Stimulated activated naive CD4-positive, alpha-beta T cell treated with Interleukin-2 at 50 U/mL for 16 hours (primary cell): ENCODE measurements at regions not wholly inside any gene's neighbourhood (a gene's known extent, or its start where the extent isn't known, plus 50 kb on each side); places are given as distances from the start of the nearest gene placed in this dataset.
"Not testable (repeated sequence)": the region's sequence is repeated elsewhere in the genome, so short reads cannot be mapped to it uniquely, and the experiment has no call there.

Source experiments
- DNase-seq: peaks from one replicate; lab custom pipeline; 2025; lab: John Stamatoyannopoulos, UW

DNA sequence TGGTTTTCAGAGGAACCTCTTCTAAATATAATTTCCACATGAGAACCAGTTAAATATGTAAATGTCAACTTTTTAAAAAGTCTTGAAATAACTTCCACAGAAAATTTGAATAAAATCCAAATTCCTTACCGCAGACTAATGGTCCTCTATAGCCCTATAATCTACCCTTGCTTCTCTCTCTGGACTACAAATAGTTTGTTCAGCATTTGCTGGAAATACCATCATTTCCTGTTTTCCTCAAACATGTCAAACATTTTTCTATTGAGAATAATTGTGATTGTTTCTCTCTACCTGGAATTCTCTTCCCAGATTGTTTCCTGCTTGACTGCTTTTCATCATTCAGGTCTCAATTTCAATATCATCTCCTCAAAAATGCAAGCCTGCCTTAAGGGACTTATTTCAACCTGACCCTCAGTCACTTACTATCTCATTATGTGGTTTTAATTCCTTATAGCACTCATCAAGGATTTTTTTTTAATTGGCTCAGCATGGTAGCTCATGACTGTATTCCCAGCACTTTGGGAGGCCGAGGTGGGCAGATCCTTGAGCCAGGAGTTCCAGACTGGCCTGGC, 898.9 kb upstream of the MIR17HG start:
- no peak for DNase-seq

DNA sequence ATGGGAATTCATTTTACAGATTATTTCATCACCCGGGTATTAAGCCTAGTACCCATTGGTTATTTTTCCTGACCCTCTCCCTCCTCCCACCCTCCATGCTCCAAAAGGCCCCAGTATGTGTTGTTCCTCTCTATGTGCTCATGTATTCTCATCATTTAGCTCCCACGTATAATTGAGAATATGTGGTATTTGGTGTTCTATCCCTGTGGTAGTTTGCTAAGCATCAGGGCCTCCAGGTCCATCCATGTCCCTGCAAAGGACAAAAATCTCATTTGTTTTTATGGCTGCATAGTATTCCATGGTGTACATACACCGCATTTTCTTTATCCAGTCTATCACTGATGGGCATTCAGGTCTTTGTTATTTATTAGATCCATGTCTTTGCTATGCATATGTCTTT, 894.1 kb upstream of the MIR17HG start:
- no peak for DNase-seq

DNA sequence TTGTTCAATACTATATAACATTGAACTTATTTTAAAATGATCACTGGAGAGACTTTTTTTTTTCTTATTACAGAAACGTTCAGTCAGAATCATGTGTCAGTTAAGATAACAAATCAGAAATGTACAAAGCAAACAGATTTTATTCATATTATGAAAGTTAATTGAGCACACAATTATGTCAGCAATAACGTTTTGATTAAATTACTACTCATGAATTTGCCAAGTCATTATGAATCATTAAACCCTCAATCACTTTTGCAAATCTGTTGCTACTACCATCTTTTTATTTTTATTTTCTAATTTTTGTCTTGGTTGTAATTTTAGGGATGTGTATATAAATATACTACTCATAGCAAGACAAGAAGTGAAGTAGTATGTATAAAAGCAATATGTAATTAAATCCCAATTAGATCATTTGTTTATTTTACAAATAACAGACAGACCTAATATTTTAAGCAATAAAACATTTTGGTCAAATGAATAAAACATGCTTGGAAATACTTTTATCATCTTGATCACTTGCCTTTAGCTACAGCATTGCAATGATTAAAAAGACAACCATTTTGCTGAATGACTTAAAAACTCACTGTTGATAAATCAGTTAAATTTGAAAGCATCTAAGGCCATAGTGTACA, 893.4 kb upstream of the MIR17HG start:
- DNase-seq: no peak

DNA sequence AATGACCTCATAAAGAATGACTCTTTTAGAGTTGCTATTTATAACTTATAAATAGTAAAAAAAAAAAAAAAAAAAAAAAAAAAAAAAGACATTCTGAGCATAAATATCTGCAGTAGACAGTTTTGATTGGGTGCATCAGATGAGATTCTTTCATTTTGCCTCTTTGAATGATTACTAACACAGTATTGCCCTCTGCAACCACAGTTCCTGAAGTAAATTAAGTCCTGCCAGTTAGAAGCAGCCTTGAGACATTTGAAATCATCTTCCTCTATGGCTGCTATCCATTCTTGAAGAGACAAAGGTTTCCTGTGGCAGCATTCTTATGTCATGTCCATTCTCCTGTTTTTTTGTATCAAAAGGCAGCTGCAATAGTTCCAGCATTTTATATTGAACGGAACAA, 892.4 kb upstream of the MIR17HG start:
- no peak for DNase-seq

DNA sequence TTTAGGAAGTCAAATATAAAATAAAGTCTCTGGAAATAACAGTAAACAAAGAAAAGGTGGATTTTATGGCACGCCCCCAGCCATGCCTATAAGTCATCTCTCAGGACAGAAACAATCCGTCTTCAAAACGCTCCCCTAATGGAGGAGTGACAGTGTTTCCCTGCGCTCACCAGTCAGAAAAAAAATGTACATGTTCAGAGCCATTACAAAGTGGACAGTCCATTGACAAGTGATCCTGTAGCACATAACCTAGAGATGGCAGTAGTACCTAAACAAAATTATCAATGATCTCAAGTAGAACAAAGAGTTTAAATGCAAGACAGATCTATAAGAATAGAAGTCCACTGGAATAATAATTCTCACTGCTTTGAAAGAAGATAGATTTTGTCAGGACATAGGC, 891.7 kb upstream of the MIR17HG start:
- no peak for DNase-seq

DNA sequence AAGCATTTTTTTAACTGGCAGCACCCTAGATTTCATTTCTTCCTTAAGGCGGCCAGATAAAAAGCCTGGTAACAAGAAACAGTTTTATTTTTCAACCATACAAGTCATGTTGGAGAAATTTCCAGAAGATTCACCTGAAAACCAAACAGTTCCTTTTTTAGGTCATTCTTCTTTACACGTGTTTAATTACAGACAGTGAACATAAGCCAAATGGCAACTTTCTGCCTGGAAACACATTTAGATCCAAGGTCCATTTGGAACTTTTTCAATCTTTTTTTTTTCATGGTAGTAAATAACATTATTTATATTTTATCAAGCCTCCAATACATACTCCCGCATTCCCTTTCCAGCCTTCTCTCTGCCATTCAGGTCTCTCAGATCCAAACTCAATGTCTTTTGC, 886.1 kb upstream of the MIR17HG start:
- no peak for DNase-seq

DNA sequence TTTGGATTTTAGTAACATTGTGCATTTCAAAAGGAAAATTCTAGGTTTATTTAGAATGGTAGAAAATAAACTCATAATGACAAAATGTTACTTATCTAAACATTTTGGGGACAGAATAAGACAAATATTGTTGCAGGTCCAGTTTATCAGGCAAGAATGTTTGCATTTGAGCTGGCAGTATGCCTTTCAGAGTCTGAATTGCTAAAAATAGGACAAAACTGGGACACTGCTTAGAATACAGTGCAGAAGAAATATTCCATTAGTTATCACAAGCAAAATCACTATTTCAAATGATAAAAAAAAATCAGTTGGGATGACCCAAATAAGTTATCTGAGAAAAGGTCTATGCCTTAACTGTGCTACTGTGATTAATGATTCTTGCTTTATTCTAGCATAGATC, 870.3 kb upstream of the MIR17HG start:
- DNase-seq: no peak

DNA sequence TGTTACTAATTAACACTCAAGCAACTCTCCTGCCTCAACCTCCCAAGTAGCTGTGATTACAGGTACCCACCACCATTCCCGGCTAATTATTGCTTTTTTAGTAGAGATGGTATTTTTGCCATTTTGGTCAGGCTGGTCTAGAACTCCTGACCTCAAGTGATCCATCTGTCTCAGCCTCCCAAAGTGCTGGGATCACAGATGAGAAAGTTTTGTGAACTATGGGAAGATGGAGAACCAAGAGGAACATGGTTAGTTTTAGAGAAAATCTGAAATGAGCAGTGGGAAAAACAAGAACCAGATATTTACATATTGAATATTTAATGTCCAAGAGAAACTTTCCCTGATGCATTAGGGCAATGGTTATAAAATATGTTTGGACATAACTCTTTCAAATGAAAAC, 863.6 kb upstream of the MIR17HG start:
- no peak for DNase-seq

DNA sequence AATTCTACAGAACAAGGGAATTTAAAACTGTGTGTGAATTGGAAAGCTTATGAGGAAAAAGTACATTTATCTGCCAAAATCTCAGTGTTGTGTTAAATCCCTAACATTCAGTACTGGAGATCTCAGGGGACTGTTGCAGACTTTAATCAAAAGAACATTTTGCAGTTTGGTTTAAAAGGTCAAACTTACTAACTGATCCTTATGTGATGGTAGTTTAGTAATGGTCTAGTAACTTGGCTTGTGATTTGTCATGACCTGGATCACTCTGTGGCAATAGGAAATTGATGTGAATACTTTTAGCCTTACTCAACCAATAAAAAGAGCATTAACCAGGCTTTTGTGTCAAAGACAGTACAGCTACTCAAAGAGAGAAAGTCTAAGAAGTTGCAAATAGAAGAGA, 862.1 kb upstream of the MIR17HG start:
- DNase-seq: no peak

DNA sequence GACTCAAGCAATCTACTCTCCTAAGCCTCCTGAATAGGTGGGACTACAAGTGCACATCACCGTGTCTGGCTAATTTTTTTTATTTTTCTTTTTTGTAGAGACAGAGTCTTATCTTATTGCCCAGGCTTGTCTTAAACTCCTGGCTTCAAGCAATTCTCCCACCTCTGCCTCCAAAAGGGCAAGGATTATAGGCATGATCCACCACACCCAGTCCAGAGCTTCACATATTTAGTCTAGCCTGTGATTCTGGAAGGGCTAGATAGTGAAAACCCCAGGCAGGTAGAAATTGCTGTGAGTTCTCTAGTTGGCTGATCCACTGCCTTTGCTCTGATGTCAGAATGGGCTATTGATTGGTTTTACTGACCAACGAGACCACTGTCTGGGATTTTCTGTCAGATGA, 854.6 kb upstream of the MIR17HG start:
- no peak for DNase-seq

DNA sequence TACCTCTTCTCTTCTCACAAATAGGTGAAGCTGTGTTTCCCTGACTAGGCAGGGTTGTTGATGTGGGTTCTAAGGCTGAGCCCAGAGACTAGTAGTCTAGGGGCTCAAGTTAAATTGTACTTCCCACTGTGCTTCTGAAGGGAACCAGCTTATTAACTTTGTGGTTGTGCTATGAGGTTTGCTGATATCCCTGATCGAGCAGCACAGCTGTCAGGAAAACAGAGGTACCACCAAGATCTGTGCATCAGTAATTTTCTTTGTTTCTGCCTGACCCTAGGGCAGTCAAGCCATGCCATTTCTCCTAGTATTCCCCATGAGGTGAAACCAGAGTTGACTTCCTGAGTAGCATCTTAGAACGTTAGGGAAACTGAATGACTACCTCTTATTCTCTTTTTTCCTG, 853.8 kb upstream of the MIR17HG start:
- DNase-seq: no peak

DNA sequence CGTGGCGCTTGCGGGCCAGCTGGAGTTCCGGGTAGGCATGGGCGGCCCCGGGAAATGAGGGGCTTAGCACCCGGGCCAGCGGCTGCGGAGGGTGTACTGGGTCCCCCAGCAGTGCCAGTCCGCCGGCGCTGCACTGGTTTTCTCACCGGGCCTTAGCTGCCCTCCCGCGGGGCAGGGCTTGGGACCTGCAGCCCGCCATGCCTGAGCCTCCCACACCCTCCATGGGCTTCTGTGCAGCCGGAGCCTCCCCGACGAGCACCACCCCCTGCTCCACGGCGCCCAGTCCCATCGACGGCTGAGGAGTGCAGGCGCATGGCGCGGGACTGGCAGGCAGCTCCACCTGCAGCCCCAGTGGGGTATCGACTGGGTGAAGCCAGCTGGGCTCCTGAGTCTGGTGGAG, 852.6 kb upstream of the MIR17HG start:
- DNase-seq: not testable (repeated sequence)

DNA sequence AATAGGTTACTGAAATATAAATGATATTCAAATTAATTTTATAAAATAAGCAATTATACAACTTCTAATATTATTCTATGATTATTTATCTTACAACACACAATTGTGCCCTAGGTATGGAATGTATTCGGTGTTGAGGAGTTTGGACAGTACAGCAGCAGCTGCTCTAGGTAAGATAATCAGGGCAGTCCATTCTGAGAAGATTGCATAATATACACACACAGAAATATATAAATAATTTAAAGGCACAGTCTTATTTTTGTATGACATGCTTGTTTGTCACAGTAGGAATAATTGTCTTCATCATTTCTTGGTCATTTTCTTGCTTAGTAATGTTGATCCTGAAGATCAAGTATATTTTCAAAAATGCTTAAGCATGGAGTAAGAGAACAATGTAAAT, 849.4 kb upstream of the MIR17HG start:
- DNase-seq: no peak

DNA sequence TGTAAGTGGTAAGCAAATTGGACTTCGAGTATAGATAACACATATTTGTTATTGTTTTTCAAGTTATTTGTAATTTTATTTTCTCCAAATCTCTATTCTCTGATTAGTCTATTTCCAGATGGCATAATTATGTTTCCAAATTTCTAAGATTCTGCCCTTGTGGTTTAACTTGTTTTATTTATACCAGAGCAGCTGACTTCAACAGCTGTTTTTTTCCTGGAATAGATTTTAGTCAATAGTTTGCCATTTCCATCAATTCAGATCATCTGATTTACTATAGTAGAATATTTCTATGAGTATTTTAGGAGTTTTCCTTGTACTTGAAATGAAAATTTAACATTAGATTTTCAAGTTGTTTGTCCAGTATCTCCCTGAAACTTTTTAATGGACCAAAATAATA, 848.7 kb upstream of the MIR17HG start:
- no peak for DNase-seq

DNA sequence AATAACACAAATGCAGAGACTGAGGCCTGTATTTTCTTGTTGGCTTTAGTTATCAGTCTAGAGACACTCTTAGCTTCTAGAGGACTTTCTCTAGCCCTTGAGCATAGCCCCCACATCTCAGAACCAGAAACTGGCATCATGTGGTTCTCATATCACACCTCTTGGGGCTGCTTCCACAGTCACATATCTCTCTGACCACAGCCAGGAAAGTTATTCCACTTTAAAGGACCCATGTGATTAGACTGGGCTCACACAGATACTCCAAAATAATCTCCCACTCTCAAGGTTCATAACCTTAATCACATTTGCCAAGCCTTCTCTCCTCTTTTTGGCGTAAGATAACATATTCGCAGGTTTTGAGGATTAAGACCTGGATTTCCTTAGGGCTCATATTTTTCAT, 846.9 kb upstream of the MIR17HG start:
- no peak for DNase-seq

DNA sequence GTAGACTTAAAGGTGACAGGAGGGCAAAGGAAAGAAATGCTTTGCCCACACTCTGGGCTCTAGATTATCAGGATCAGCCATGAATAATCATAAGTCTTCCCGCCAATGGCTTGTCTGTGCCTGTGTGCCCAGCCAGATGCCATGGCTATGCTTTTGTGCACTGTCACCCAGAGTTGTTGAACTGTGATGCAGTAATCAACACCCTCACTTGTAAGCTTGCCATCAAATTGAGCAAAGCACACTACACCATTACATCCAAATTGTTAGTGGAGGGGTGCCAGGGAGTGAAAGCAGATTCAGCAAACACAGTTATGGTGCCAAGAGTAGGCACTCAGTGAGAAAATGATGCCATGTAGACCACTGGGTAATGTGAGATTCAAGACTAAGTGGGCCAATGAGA, 845.3 kb upstream of the MIR17HG start:
- DNase-seq: no peak

DNA sequence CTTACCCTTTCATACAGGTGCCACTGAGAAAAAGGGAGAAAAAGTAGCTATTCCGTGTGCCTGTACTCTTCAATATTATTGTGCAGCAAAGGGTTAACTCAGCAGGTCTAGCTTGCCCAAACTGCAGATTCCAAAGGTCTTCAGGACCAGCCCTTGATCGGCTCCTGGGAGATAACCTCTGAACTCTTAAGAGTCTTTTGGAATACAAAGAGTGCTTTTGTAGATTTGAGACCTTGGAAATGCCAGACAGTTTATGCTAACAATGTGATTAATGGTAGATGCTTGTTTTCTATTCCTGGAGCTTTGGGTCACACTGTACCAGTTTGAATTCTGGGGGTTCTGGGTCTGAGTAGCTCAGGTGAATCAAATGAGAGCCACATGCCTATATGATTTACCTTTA, 844.7 kb upstream of the MIR17HG start:
- DNase-seq: no peak

DNA sequence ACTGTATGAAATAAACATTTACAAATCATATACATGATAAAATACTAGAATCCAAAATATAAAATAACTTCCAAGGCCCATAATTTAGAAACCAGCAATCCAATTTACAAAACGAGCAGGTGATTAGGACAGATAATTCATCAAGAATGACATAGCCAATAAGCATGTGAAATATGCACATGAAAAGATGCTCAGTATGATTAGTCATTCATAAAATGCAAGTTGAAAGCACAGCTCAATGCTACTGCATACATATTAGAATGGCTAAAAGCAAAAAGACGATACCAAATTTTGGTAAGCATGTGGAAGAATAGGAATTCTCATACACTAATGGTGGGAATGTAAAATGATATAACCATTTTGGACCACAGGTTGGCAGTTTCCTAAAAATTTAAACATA, 837.2 kb upstream of the MIR17HG start:
- no peak for DNase-seq

DNA sequence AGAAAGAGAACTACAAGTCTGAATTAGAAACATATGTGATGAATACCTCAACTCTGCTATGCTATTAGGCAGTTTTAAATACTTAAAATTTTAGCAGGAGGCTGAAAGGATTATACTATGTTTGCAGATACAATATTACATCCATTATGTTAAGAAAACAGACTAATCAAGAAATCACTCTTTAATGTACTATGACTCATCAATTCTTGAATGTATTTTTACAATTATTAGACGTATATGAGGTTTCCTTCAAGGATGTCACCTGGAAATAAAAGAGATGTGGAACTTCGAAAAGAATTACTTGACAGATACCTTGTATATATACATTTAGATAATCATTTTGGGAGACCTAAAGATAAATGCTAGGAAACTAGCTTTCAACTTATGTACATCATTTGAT, 835.6 kb upstream of the MIR17HG start:
- DNase-seq: no peak

DNA sequence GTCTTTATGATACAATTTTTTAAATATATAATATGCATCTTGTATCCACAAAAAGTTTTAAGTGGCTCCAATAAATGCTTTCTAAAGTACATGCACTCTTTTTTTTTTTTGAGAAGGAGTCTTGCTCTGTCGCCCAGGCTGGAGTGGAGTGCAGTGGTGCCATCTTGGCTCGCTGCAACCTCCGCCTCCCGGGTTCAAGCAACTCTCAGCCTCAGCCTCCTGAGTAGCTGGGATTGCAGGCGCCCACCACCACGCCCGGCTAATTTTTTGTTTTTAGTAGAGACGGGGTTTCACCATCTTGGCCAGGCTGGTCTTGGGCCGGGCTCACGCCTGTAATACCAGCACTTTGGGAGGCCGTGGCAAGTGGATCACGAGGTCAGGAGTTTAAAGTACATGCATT, 832.8 kb upstream of the MIR17HG start:
- not testable (repeated sequence) for DNase-seq

DNA sequence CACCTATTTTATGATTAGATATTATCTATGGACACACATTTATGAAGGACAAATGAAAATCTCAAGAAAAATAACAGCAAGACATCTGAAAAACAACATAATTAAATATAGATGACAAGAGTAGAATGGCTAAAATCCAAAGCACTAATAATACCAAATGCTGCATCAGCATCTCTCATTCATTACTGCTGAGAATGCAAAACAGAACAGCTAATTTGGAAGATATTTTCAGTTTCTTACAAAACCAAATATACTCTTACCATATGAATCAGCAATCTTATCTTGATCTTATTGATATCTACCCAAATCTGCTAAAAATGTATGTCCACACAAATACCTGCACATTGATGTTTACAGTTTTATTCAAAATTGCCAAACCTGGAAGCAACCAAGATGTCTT, 829.1 kb upstream of the MIR17HG start:
- no peak for DNase-seq

DNA sequence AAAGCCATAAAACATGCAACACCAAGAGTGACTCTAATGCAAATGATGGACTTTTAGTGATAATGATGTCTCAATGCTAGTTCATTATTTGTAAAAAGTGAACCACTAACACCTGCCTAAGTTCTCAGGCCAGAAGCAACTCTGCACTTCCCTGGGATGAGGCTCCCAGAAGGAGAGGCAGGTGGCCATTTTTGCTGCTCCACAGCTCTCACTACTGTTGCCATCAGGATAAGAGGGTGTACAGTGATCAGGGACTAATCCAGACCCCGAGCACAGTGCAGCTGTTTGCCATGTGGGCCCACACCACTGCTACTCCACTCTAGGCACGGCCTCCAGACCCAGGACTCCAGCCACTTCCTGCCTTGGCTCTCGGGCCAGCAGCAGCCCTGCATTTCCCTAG, 828.3 kb upstream of the MIR17HG start:
- no peak for DNase-seq

DNA sequence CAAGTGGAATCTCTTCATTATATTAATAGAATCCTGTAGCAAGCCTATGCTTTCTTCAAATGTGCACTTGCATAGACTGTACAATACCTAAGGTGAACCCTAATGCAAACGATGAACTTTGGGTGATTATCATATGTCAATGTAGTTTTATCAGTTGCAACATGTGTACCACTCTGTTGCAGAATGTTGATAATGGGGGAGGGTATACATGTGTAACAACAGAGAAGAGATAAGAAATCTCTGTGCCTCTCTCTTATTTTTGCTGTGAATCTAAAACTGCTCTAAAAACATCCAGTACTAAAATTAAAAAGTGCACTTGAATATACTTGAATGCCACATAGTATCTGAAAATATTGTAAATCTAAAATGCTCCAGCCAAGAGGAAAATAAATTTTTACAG, 820.8 kb upstream of the MIR17HG start:
- no peak for DNase-seq

DNA sequence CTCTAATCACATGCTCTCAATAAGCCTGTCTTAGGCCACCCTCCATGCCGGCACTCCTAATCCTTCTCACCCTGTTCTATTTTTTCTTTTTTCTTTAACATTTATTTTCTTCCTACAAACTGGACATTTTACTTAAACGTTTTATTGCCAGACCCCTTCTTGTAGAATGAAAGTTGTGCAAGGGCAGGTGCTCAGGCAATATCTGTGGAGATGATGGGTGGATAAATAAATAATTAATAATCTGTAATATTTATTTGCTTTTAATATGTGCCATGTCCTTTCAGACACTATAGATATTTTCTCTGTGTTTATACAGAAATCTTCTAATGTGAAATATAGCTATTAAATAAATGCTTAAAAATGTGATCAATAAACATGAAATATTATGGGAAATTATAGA, 815.7 kb upstream of the MIR17HG start:
- DNase-seq: no peak
